Activated CD8-positive, alpha-beta memory T cell treated with anti-CD3 and anti-CD28 coated beads for 48 hours (primary cell): ENCODE measurements at regions not wholly inside any gene's neighbourhood (a gene's known extent, or its start where the extent isn't known, plus 50 kb on each side); places are given as distances from the start of the nearest gene placed in this dataset.
"Not testable (repeated sequence)": the region's sequence is repeated elsewhere in the genome, so short reads cannot be mapped to it uniquely, and the experiment has no call there.

Experiments
- DNase-seq, 3 experiments: peaks; one replicate each; pipeline ENCODE4 v3.0.0-alpha.2; 2020; ENCODE audit warnings: low read depth in 2 of 3, low spot score in 2 of 3

DNA sequence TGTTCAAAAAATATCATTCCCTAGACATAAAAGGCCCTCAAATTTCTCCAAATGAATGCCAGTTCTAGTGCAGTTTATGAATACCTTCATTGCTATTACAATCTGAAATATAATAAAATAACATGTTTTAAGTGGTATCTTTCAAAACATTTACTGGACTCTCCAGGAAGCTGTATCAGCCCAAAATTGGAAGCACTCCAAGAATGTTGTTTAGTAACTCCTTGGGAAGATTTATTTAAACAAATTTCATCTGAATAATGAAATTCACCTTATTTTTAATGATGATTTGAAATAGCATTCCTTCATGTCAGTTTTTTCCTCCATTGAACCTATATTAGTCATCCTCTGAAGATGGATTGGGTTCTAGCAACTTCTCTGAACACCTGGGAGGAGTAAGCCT is 217.2 kb upstream of the PCDH18 start:
- DNase-seq: no peak

DNA sequence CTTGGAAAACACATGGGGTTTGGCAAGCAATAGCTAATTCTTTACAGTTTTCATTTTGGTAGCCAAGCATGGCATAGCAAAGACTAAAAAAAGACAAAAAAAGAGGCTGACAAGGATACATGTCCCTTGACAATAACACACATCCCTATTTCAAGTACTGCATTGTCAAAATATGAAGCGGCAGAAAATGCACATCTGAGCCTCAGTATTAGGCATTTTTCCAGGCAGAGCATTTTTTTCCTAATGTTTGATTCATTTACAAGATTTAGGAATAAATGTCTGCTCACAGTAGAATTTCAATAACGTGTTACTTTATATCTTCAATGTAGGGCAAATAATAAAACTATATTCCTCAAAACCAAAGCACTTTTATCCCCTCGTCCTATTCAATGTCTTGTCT is 216.3 kb upstream of the PCDH18 start:
- DNase-seq: no peak

DNA sequence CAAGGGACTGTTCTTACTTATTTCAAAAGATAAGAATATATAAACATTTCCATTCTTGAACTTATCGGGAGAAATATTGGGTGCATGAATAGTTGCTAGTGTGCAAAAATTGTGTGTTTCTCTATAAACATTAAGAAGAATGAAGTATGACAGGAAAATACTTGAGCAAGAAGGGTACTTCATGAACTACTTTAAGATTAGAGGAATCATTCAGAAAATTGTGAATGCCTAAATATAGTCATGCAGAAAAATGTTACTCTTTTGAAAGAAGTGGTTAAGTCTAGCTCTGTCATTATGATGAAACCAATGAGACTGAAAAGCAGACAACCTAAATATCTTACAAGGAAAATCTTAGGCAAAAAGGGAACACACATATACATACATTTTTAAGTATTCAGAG is 207.8 kb upstream of the PCDH18 start:
- no peak for DNase-seq

DNA sequence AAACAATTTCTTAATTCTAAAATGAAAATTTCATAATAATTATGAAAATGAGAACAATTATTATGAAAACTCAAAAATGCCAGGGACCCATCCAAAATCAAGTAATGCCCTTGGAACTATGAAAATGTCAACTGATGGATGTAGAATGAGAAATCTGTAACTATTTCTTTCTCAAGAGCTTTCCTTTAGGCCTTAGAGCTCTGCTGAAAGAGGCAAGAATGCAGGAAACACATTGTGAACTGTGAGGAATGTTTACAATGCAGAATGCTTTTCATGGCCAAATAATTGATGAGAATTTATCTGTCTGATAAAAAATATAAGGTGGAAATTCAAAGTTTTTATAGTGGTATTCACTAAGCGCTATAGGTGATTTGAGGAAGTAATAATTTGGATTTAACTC is 207.1 kb upstream of the PCDH18 start:
- DNase-seq: no peak

DNA sequence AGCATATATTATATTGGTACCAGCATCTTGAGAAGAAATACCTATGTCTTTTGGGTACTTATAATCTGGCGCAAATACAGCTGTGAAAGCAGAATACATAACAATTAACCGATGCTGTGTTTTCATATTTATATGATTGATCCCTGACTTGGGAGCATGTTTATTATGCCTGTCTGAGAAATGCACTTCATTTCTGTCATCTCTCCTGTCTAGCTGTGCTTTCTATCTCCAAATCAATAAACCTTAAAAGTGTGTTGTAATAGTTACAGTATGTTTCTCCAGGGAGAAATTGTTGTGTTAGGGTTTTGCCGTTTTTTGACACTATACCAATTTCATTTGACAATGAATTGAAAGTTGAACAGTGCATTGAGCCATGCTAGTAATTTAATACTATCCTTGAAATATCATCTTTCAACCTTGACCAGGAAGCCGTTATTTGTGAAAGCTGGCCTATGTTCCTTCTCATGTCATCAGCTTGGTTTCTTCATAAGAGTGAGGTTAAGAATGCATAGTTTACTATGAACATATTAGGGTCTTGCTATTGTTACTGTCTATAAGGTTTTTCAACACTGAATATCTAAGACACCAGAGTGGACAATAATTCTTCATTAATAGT is 206.2 kb upstream of the PCDH18 start:
- DNase-seq: no peak

DNA sequence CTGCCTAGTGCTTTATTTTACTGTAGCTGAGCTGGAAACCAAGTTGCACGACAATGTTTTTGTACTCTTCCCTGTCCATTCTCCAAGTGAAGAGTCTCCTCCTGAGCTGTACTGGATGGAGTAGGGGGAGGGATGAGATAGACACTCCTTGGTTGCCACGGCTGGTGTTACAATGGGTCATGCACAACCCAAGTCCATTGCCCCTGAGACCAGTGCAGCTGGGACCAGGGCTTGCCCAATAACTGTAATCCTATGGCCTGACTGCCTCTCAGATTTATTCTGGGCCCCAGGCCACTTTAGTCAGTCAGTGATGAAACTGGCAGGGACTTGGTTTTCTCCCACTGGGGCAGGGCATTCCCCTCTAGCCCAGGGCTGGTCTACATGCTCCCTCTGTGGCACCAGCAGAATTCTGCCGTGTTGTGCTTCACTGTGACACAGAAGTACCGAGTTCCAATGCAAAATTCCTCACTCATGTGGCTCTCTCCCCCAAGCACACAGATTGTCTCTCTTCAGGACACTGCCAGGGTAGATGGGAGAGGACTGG is 203.3 kb upstream of the PCDH18 start:
- DNase-seq: no peak

DNA sequence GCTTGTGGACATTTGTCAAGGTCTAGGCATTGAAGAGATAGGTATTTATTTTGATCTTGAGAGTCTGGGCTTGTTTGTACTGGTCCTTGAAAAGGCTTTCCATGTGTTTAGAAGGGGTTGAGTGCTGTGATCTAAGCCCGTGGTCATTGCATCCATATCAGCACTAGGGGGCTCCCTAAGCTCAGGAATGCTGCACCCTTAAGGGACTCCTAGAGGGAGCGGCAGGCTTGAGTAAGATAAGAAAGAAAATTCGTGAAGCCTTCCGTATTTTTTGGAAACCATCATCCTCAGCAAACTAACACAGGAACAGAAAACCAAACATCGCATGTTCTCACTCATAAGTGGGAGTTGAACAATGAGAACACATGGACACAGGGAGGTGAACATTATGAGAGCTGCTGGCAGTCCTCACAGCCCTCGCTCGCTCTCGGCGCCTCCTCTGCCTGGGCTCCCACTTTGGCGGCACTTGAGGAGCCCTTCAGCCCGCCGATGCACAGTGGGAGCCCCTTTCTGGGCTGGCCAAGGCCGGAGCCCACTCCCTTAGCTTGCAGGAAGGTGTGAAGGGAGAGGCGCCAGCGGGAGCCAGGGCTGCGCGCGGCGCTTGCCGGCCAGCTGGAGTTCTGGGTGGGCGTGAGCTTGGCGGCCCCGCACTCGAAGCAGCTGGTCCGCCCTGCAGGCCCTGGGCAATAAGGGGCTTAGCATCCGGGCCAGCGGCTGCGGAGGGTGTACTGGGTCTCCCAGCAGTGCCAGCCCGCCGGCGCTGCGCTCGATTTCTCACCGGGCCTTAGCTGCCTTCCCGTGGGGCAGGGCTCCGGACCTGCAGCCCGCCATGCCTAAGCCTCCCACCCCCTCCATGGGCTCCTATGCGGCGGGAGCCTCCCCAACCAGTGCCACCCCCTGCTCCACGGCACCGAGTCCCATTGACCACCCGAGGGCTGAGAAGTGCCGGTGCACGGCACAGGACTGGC is 201.2 kb upstream of the PCDH18 start:
- DNase-seq: not testable (repeated sequence)

DNA sequence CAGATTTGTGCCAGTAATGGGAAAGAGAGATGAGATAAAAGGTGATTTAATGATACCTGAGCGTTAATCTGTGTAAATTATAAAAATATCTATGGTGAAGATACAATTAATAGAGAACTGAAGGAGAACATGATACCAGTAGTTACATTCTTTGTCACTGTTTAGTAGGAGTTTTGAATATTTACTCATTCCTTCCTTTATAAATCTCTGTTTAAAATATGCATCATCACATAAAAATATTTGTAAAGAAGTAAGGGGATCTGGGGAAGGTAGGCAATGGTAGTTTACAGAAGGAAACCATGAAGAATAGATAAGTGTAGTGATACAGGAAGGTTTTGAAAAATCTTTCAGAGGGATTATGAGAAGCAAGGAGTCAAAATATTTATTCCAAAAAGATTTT is 190.6 kb upstream of the PCDH18 start:
- DNase-seq: no peak

DNA sequence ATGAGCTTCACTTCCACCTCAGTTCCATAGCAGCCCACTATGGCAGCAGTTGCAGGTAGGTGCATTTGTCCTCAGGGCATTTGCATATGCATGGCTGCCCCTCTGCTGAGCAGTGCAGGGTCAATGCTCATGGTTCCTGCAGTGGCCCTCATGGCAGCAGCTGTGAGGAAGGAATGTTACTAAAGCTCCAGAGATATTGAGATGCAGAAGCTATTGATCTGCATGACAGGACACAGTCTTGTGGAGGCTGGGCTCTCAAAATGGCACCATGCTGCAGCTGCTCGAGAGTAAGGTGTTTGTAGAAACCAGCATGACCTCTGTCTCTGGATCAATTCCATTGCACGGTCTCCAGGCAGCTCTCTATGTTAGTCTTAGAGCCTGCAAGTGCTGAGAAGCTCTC is 179.2 kb upstream of the PCDH18 start:
- no peak for DNase-seq

DNA sequence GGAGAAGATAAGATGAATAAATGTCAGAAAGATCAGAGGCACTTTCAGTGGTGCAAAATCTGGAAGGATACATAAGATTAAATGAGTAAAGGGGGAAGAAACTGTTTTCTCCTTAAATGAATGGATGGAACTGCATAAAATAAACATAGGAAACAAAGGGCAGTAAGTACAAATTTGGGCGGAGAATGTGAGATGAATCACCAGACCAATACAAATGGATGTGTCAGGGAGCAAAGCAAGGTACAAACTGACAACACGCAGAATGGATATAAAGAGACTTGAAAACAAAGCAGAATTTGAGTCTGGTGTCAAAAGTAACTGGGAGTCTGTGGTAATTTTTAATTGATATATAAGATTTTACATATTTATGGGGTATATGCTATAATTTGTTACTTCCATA is 175.3 kb upstream of the PCDH18 start:
- DNase-seq: no peak

DNA sequence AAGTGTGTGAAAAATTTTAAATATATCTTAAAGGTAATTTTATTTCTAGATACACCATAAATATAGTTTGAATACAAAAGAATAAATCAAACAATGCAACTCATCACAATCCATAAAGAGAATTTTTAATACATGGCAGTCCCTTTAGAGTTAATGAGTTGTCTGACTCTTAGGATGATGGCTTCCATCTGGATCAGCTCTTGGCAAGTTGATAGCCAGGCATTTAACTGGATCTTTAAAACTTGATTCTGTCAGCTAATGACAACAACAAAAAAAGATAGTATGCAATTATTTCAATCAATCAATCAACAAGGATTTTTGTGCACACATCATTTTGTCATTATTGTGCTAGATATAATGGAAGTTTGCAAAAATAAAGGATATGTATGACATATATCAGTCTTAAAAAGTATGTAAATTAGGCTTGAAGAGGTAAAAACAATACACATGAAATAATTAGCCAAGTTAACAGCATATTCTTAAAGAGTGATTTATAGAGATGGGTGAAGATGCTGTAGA is 174.9 kb upstream of the PCDH18 start:
- DNase-seq: no peak

DNA sequence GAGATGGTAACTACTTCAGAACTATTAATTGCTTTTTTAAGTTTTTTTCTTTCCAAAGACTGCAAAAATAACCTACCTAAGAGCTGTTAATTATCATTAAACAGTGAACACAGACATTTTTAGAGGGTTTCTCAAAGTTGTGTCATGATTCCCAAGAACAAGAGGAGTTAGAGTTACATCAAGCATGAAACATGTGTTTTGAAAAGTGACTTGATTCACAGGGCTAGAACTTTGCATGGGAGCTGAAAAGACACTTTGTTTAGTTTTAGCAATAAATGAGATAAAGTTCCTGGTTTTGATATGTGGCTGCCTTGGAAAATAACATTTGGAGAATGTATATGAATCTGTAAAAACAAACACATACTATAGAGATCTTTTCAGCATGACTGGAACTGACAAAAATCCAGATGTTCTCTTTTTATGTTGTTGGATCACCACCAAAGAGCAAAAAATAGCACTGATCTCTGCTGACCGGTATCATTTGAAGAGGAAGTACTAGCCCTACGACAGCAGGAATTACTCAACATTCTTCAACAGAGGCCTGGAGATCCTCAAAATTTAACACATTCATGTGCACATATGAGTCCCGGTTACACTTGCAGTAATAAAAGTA is 173.0 kb upstream of the PCDH18 start:
- DNase-seq: no peak

DNA sequence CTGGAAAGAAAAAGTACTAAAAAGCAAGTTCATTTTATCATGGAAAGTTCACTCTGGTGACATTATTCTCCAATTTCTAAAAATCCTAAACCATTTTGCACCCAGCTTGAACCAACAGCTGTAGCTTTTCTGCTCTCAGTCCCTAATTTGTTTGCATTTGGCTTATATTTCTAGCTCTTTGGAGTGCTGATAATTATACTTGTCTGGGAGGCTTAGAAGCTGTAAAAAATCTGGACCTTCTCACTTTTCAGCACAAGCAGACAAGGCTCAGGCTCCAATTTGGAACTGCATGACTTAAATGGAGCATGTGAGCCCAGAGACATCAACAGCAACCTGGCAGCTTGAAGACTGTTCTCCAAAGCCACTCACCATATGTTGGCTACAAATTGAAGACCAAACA is 170.9 kb upstream of the PCDH18 start:
- no peak for DNase-seq

DNA sequence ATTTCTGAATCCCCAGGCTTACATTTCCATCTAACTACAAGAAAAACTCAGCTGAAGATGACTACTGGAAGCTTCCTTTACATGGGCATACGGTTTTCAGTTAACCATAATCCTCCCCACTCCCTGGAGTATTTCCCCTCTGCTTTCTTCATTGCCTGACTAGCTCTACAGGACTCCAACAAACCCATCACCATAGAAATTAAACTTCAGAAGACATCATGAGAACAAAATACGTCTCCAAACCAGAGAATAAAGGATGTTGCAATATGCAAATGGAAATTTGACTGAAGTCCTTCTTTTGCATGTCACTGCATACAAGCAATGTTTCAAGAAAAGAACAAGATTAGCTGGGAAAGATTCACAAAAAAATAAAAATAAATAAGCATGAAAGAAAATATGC is 170.2 kb upstream of the PCDH18 start:
- DNase-seq: no peak

DNA sequence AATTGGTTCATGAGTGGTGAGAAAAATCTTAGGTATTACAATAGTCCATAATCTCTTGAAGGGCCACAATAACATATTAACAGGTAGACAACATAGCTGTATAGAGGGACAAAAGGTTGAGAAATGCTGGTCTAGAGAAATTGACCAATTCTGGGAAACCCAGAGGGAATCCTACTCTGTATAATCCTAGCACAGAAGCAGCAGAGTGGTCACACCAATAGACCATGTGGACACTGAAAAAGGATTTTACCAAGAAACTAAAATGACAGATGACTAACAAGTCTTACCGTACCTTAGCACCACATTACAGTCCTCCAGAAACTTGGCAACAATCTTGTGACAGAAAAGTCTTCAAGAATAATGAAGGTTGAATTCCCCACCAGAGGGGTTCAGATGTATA is 169.1 kb upstream of the PCDH18 start:
- DNase-seq: no peak

DNA sequence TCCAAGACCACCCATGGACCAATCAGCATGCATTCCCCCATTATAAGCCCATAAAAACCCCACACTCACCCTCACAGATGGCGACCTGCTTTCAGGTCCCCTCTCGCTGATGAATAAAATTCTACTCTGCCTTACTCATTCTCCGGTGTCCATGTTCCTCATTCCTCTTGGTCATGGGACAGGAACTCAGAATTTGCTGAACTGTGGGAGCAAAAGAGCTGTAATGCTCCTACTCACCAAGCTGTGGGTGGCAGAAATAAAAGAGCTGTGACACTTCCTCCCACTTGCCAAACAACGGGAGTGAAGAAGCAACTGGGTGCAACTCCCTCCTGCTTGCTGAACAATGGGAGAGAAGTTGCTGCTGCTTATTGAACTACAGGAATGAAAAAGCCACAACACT is 168.5 kb upstream of the PCDH18 start:
- DNase-seq: no peak

DNA sequence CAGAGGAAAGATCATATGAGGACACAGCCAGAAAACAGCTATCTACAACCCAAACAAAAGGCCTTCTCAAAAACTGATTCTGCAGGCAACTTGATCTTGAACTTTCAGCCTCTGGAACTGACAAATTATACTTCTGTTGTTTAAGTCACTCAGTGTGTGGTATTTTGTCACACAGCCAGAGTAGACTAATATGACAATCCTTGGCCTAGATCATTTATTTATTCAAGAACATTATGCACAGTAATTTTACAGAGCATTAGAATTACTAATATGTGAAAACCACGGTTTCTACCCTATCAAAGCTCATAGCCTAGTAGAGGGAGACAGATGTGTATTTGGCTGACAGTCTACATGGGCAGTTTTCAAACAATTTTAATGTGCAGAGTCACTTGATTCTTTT is 167.8 kb upstream of the PCDH18 start:
- DNase-seq: no peak

DNA sequence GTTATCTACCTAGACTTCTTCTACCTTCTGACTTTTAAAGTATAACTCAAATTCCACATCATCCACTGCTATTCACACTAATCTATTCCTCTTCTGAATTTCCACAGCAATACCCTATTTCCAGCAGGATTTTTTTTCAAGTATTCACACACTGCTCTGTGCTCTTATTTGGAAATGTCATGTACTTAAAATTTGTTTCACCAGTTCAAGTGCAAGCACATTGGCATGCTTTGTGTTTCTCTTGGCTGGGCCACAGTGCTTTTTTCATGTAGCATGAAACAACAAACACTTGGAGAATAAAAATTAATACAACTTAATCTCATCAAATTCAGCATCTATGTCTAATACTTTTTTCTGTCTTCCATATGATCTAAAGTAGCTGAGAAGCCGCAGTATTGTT is 161.8 kb upstream of the PCDH18 start:
- no peak for DNase-seq

DNA sequence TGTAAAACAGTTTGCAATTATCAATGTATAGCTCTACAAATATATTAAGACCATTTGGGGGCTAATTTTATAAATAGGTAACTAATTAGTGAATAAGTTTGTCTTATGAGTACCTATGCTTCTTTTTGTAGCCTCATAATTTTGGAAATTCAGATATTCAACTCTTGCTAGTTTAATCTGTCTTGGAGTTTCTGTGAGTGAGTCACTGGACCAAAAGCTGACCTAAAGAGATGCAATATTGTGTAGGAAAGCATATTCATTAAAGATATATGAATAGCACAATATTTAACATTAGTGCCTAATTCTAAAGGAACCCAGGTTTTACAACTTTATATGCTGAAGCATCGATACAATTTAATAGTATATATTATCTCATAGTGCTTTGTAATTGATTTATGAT is 161.3 kb upstream of the PCDH18 start:
- DNase-seq: no peak

DNA sequence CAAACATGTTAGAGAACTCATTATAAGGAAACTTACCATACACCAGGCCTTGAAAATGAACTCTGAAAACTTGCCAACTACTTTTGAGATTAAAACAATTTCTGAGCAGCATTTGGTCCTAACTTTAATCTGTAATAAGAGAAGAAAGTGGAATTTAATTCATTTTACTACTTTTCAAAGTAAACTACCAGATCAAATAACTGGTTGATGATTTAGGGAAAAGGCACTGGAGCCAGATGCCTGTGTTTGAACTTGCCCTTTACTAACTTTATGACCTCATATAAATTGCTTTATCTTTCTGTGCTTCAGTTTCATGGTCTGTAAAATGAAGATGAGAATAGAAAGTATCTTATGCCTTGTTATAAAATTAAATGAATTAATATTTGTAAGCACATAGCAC is 159.9 kb upstream of the PCDH18 start:
- DNase-seq: no peak

DNA sequence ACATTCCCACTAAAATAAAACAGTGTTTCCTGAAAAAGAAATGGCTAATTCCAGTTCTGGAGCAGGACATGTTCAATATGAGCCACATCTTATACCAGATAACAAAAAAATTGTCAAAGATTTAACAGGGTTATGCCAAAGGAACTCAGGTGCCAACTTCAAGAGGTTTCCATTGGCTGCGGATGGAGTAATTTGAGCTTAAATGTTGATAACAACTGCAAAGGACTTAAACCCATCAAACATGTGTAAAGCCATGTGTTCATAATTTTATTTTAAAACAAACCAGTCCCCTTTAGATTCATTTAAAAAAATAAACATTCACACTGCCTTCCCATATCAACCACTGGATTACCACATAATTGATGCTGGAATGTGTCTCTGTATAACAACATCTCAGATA is 156.4 kb upstream of the PCDH18 start:
- no peak for DNase-seq

DNA sequence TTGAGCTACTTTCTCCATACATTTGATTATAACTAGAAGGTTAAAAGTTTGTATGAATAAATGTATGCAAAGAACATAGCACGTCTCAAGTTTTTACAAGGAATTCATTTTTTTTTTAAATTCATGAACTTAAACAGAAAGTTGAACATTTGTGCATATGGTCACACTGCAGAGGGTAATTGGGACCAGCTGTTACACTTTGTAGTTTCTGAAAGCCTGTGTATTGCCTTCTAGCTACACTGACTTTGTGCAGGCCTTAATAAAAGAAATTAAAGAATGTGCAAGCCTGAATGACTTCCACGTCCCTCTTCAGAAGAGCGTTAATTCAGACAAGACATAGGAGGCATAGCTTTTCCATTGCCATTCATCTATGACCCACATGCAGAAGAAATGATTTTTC is 153.1 kb upstream of the PCDH18 start:
- DNase-seq: no peak
